K562 (cell line): ENCODE measurements at regions not wholly inside any gene's neighbourhood (a gene's known extent, or its start where the extent isn't known, plus 50 kb on each side); places are given as distances from the start of the nearest gene placed in this dataset.

ENCODE experiments used
- ATAC-seq: fragments of 200-7000 bp; cut with Tn5 transposase; 3 replicates; pipeline ENCODE4 v1.9.1; 2020; ENCODE audit warnings: moderate library complexity
- BruUV-seq: library from RNA; stranded (reverse); fragments of 400-500 nt; replicated peaks from 2 replicates; lab custom pipeline; 2021; lab: Mats Ljungman, UMichigan
- CTCF ChIA-PET: fragments of 300-600 bp; formaldehyde crosslinking; extraction: SDS; loops from one replicate; lab custom pipeline; 2021; ENCODE audit warnings: low intra/inter-chr PET ratio; lab: Yijun Ruan, JAX
- POLR2A ChIA-PET: fragments of 300-600, 350-650 bp; sonication (Branson Sonifier 250); formaldehyde crosslinking; extraction: SDS; loops from one replicate; lab custom pipeline; 2021; ENCODE audit warnings: antibody characterized with exemption, inconsistent platforms; lab: Yijun Ruan, JAX
- DNase-seq, 4 experiments: peaks; one replicate each; pipeline versions ENCODE4 v3.0.0 to v3.0.0-alpha.2; 2011 to 2018; ENCODE audit warnings: low spot score in 3 of 4, mixed read lengths in 3 of 4; ENCODE audit errors: extremely low read depth in 1 of 4
- FAIRE-seq: peaks from 2 replicates; lab custom pipeline; 2011; peaks lifted over from hg19 to GRCh38; lab: Jason Lieb, UNC
- H2AFZ ChIP-seq: 2 replicates; pipeline ENCODE4 v1.6.0; 2011; ENCODE audit warnings: low read depth, low read length, control low read depth, inconsistent platforms
- H3K27ac ChIP-seq: fragments of 200-600 bp; 3 replicates; pipeline ENCODE4 v1.8.0; 2011; ENCODE audit warnings: low read depth, mild to moderate bottlenecking, control low read depth, inconsistent platforms, low read length, moderate library complexity, mixed read lengths; ENCODE audit errors: extremely low read depth
- H3K27me3 ChIP-seq, 2 experiments: fragments of 300-600 bp in 1 of 2; 2 replicates in 1 of 2; 3 replicates in 1 of 2; pipeline versions ENCODE4 v1.6.0 to v1.8.0; 2011; ENCODE audit warnings: inconsistent platforms in 2 of 2, low read length in 2 of 2, mild to moderate bottlenecking in 1 of 2, mixed read lengths in 1 of 2, moderate library complexity in 1 of 2; ENCODE audit not compliant: control insufficient read depth in 2 of 2, insufficient read depth in 2 of 2
- H3K36me3 ChIP-seq: fragments of 300-600 bp; 3 replicates; pipeline ENCODE4 v1.8.0; 2011; ENCODE audit warnings: mild to moderate bottlenecking, low read length, inconsistent platforms; ENCODE audit not compliant: control insufficient read depth, insufficient read depth
- H3K4me1 ChIP-seq, 2 experiments: fragments of 200-600 bp in 1 of 2; replicated peaks in 1 of 2; 2 replicates in 1 of 2; 3 replicates in 1 of 2; pipeline versions ENCODE4 v1.5.1 to v1.8.0; 2011; ENCODE audit warnings: inconsistent platforms in 2 of 2, low read length in 2 of 2, mild to moderate bottlenecking in 1 of 2, mixed read lengths in 1 of 2, moderate library complexity in 1 of 2; ENCODE audit not compliant: control insufficient read depth in 2 of 2, insufficient read depth in 2 of 2
- H3K4me2 ChIP-seq: 2 replicates; pipeline ENCODE4 v1.6.1; 2011; ENCODE audit warnings: low read length, control low read depth, inconsistent platforms, mixed read lengths; ENCODE audit not compliant: insufficient read depth
- H3K4me3 ChIP-seq: fragments of 200-600 bp; sonication (generic), shearing (Covaris generic); 2 replicates; pipeline ENCODE4 v1.5.1; 2016; ENCODE audit warnings: control low read depth, inconsistent platforms
- H3K79me2 ChIP-seq: fragments of 200-600 bp; 3 replicates; pipeline ENCODE4 v1.8.0; 2011; ENCODE audit warnings: low read length, inconsistent platforms; ENCODE audit not compliant: control insufficient read depth, insufficient read depth
- H3K9ac ChIP-seq, 2 experiments: 2 replicates each; pipeline versions ENCODE4 v1.6.0 to v1.6.1; 2011; ENCODE audit warnings: low read depth in 2 of 2, low read length in 2 of 2, control low read depth in 1 of 2, inconsistent platforms in 1 of 2, mild to moderate bottlenecking in 1 of 2, mixed read lengths in 1 of 2; ENCODE audit not compliant: insufficient read depth in 1 of 2
- H3K9me1 ChIP-seq: one replicate; pipeline ENCODE4 v1.6.0; 2011; ENCODE audit warnings: inconsistent platforms, mild to moderate bottlenecking, low read length, moderate library complexity; ENCODE audit not compliant: control insufficient read depth, insufficient read depth
- H3K9me3 ChIP-seq: replicated peaks from 2 replicates; pipeline ENCODE4 v1.5.1; 2011; ENCODE audit warnings: low read depth, low read length, inconsistent platforms; ENCODE audit not compliant: control insufficient read depth, insufficient read depth
- H4K20me1 ChIP-seq: replicated peaks from 2 replicates; pipeline ENCODE4 v1.6.1; 2011; ENCODE audit warnings: low read length, inconsistent platforms, mixed read lengths; ENCODE audit not compliant: control insufficient read depth, insufficient read depth
- DNMT1 ChIP-seq: fragments of 450-650 bp; IDR thresholded peaks from 2 replicates; pipeline ENCODE4 v1.6.1; 2016; ENCODE audit warnings: antibody characterized with exemption, mild to moderate bottlenecking
- HDGF ChIP-seq: fragments of 450-650 bp; IDR thresholded peaks from 2 replicates; pipeline ENCODE4 v1.6.1; 2016
- KLF6 ChIP-seq: fragments of 250-450 bp; sonication (Bioruptor Pico); IDR thresholded peaks from 2 replicates; pipeline ENCODE4 v1.4.0; 2020; ENCODE audit warnings: mild to moderate bottlenecking, moderate library complexity, borderline replicate concordance
- MCM2 ChIP-seq: fragments of 450-650 bp; IDR thresholded peaks from 2 replicates; pipeline ENCODE4 v1.6.1; 2017; ENCODE audit warnings: low read depth, mild to moderate bottlenecking
- NR4A1 ChIP-seq, 2 experiments: fragments of 250-450 bp in 1 of 2; fragments of 450-650 bp in 1 of 2; sonication (Bioruptor Pico) in 1 of 2; IDR thresholded peaks; 2 replicates each; pipeline versions ENCODE4 v1.4.0 to v1.6.1; 2016 to 2020; ENCODE audit warnings: mild to moderate bottlenecking in 2 of 2, missing compliant biosample characterization in 1 of 2, missing genetic modification characterization in 1 of 2, moderate library complexity in 1 of 2
- PHF21A ChIP-seq: fragments of 450-650 bp; IDR thresholded peaks from 2 replicates; pipeline ENCODE4 v1.6.1; 2017; ENCODE audit warnings: low read depth, borderline replicate concordance
- POU5F1 ChIP-seq: fragments of 150-350 bp; IDR thresholded peaks from 2 replicates; pipeline ENCODE4 v1.6.1; 2014; ENCODE audit warnings: borderline replicate concordance, low read length, low read depth, mild to moderate bottlenecking; ENCODE audit not compliant: partially characterized antibody
- PYGO2 ChIP-seq: fragments of 450-650 bp; IDR thresholded peaks from 2 replicates; pipeline ENCODE4 v1.6.1; 2016; ENCODE audit warnings: mild to moderate bottlenecking, missing genetic modification characterization, moderate library complexity, missing compliant biosample characterization
- RAD51 ChIP-seq: fragments of 450-650 bp; IDR thresholded peaks from 2 replicates; pipeline ENCODE4 v1.7.1; 2016; ENCODE audit warnings: low read depth, mild to moderate bottlenecking, borderline replicate concordance
- RUNX1 ChIP-seq: sonication (generic); IDR thresholded peaks from 2 replicates; pipeline ENCODE4 v1.6.1; 2016; ENCODE audit warnings: antibody characterized with exemption, low read depth
- SMAD1 ChIP-seq: fragments of 150-350 bp; IDR thresholded peaks from 2 replicates; pipeline ENCODE4 v1.6.1; 2014; ENCODE audit warnings: low read length, low read depth; ENCODE audit not compliant: partially characterized antibody
- TAF15 ChIP-seq: fragments of 200-400 bp; formaldehyde crosslinking; IDR thresholded peaks from 2 replicates; pipeline ENCODE4 v1.6.1; 2017; ENCODE audit warnings: mild to moderate bottlenecking, low read depth, low read length, moderate library complexity
- TCF15 ChIP-seq: fragments of 250-450 bp; sonication (Bioruptor Pico); IDR thresholded peaks from 2 replicates; pipeline ENCODE4 v1.8.0; 2022; ENCODE audit warnings: moderate library complexity, mild to moderate bottlenecking, inconsistent platforms
- TCF7L2 ChIP-seq: fragments of 150-350 bp; IDR thresholded peaks from 2 replicates; pipeline ENCODE4 v1.6.1; 2016; ENCODE audit warnings: low read depth, mild to moderate bottlenecking, low read length, moderate library complexity
- VEZF1 ChIP-seq: fragments of 200-800 bp; sonication (Bioruptor generic); IDR thresholded peaks from 2 replicates; pipeline ENCODE4 v1.6.1; 2017; ENCODE audit warnings: missing genetic modification characterization, missing compliant biosample characterization
- ZBTB33 ChIP-seq: sonication (generic); formaldehyde crosslinking; IDR thresholded peaks from 2 replicates; pipeline ENCODE4 v1.8.1; 2023; ENCODE audit warnings: mild to moderate bottlenecking, missing genetic modification reagents
- ZNF639 ChIP-seq, 2 experiments: fragments of 200-800 bp in 1 of 2; sonication (Bioruptor generic) in 1 of 2; sonication (generic) in 1 of 2; formaldehyde crosslinking in 1 of 2; IDR thresholded peaks in 1 of 2; conservative IDR thresholded peaks in 1 of 2; 2 replicates each; pipeline versions ENCODE4 v1.5.0 to v1.6.1; 2016 to 2020; ENCODE audit warnings: missing compliant biosample characterization in 1 of 2, missing genetic modification characterization in 1 of 2, missing genetic modification reagents in 1 of 2
- ZNF77 ChIP-seq: fragments of 250-450 bp; sonication (Bioruptor Pico); IDR thresholded peaks from 2 replicates; pipeline ENCODE4 v1.5.0; 2020
- WGBS: fragments of 100-300 bp; shearing (Covaris generic); methylation state at CpG from one replicate; pipeline ENCODE4 v1.1.6; 2016; ENCODE audit warnings: low coverage, mixed read lengths; ENCODE audit not compliant: insufficient coverage; ENCODE audit errors: missing lambda C conversion rate; 5-methylcytosine and 5-hydroxymethylcytosine counted together
- in situ Hi-C: fragments of 300-500 bp; cut with MboI; formaldehyde crosslinking; loops from 4 replicates; pipeline ENCODE4 v1.15.0; 2018; ENCODE audit warnings: inconsistent platforms, mixed read lengths
- intact Hi-C: fragments of 100-400 bp; cut with micrococcal nuclease; formaldehyde crosslinking; loops from 2 replicates; pipeline ENCODE4 v1.14.2; 2022

- no TSS peak for BruUV-seq
- H3K9ac ChIP-seq, result no peak overlapping the region
- H3K4me1 ChIP-seq, result peaks cover 13 to 17% of the 10 kb centered on the region in 2 experiments; a peak in 4 of 5 replicates
- CTCF ChIA-PET, result no interaction called here
- no peak for ATAC-seq
- no peaks in the 10 kb centered on the region for H4K20me1 ChIP-seq
- H3K36me3 ChIP-seq, result no peaks in the 10 kb centered on the region
- no peak overlapping the region for H3K4me2 ChIP-seq
- in situ Hi-C loops (no loop called here), intact Hi-C loops (no loop called here)
- POLR2A ChIA-PET, result no interaction called here
- peak; percentile 15 for FAIRE-seq
- H2AFZ ChIP-seq, result no peak overlapping the region
- no peaks in the 10 kb centered on the region for H3K9me1 ChIP-seq
- H3K27ac ChIP-seq, result no peak overlapping the region; the same call in 2 of the 3 replicates
- DNase-seq, result no peak
- 80% methylated on average over 7 of the region's 9 CpGs for WGBS
- H3K9me3 ChIP-seq, result no peaks in the 10 kb centered on the region
- no peak overlapping the region for H3K4me3 ChIP-seq
- H3K79me2 ChIP-seq, result no peaks in the 10 kb centered on the region
- no peaks in the 10 kb centered on the region; a peak in 1 of 5 replicates for H3K27me3 ChIP-seq
- TF ChIP-seq ZNF77 (CRISPR knock-in tag) (no peak), TCF15 (CRISPR knock-in tag) (no peak), HDGF (no peak), TCF7L2 (no peak), ZBTB33 (no peak), RUNX1 (no peak), TAF15 (no peak), SMAD1 (no peak), RAD51 (no peak), ZNF639 (CRISPR knock-in tag; conservative IDR thresholded peaks at IDR 0.05 in 1 of 2, IDR thresholded peaks at IDR 0.05 in 1 of 2) (no peak), PHF21A (no peak), KLF6 (CRISPR knock-in tag) (no peak), PYGO2 (tag) (no peak), MCM2 (no peak), DNMT1 (no peak), VEZF1 (no peak), POU5F1 (no peak), NR4A1 (CRISPR knock-in tag; IDR thresholded peaks at IDR 0.05) (no peak), NR4A1 (tag; IDR thresholded peaks at IDR 0.05) (no peak)
Observed at GRCh38 chr9:88746743-88747398, 211.9 kb downstream of the NXNL2 start.
